Mammary epithelial cell (primary cell): ENCODE measurements at regions not wholly inside any gene's neighbourhood (a gene's known extent, or its start where the extent isn't known, plus 50 kb on each side); places are given as distances from the start of the nearest gene placed in this dataset.

Experiments used
- EZH2 ChIP-seq: IDR thresholded peaks from 2 replicates; pipeline ENCODE4 v1.6.1; 2012; ENCODE audit warnings: low read length, inconsistent platforms, borderline replicate concordance
- TF ChIP-seq, protein P1 (sequence below), 2 donors: IDR thresholded peaks in 1 of 2; conservative IDR thresholded peaks in 1 of 2; 2 replicates each; pipeline ENCODE4 v1.5.1; 2011 to 2012; ENCODE audit warnings: inconsistent platforms in 2 of 2, low read length in 2 of 2, mild to moderate bottlenecking in 2 of 2, control low read depth in 1 of 2, low read depth in 1 of 2; ENCODE audit not compliant: insufficient read depth in 1 of 2; ENCODE audit errors: extremely low read depth in 1 of 2

DNA sequence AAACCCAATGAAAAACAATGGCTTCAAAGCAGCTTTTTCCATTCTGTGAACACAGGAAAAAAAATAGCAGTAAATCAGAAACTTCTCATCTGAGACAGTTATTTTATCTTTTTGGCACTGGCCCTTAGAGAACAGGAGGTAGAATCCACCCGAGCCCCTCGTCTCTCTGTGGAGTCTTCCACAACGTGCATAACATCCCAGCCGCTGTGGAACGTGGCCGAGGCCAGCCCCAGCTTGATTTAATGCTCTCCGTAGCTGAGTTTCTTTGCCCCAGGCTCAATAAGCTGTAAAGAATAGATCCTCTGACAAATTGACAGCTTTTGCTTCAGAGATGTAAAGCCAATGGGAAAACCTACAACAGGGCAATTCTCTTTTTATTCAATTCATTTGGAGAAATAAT lies 107.9 kb upstream of the DAP start:
- TF ChIP-seq, protein P1, sequence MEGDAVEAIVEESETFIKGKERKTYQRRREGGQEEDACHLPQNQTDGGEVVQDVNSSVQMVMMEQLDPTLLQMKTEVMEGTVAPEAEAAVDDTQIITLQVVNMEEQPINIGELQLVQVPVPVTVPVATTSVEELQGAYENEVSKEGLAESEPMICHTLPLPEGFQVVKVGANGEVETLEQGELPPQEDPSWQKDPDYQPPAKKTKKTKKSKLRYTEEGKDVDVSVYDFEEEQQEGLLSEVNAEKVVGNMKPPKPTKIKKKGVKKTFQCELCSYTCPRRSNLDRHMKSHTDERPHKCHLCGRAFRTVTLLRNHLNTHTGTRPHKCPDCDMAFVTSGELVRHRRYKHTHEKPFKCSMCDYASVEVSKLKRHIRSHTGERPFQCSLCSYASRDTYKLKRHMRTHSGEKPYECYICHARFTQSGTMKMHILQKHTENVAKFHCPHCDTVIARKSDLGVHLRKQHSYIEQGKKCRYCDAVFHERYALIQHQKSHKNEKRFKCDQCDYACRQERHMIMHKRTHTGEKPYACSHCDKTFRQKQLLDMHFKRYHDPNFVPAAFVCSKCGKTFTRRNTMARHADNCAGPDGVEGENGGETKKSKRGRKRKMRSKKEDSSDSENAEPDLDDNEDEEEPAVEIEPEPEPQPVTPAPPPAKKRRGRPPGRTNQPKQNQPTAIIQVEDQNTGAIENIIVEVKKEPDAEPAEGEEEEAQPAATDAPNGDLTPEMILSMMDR (conservative IDR thresholded peaks at IDR 0.05 in 1 of 2, IDR thresholded peaks at IDR 0.05 in 1 of 2; ENCODE audit: extremely low read depth in 1 of 2, insufficient read depth in 1 of 2, low read depth in 1 of 2, low read length in 2 of 2) = no peak
- no peak for TF ChIP-seq EZH2
